CD4-positive, alpha-beta T cell treated with Interleukin-6 for 4 hours (primary cell): ENCODE measurements at regions not wholly inside any gene's neighbourhood (a gene's known extent, or its start where the extent isn't known, plus 50 kb on each side); places are given as distances from the start of the nearest gene placed in this dataset.
"Not testable (repeated sequence)": the region's sequence is repeated elsewhere in the genome, so short reads cannot be mapped to it uniquely, and the experiment has no call there.

ENCODE experiments used
- DNase-seq: peaks from one replicate; pipeline ENCODE4 v3.0.0-alpha.2; 2020; ENCODE audit warnings: mixed read lengths

DNA sequence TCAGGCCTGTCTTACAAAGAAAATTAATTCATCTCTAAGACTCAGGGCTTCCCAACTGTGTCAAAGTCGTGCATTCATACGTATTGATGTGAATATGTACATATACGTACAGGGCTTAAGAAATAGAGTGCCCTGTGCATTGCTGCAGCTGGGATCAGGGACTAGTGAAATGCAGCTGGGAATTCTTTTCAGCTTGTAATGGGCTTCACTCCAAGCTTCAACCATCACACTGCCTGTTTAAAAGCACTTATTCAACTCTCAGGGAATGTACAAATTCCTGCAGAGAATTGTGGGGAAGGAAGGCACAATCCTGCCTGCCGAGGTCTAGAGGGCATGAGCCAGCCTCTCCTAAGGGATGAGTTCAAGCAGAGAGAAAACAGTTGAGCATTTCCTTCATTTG, 59.6 kb upstream of the MAN2A1 start:
- DNase-seq = no peak

DNA sequence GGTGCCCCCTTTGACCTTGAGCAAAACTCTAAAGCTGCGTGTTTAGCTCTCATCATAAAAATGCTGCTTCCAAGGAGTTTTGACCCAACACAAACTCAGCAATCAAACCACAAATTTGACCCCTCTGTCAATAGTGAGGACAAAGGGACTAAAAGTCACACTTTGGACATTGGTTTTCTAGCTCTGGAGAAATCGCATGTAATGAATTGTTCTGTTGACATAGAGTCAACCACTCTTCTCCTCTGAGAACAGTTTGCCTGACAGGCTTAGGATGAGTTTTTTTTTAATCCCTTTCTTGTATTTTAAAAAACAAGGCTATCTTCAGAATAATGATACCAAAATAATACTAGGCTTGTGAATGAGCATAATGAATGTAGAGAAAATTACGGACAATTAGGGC, 61.1 kb upstream of the MAN2A1 start:
- DNase-seq = no peak

DNA sequence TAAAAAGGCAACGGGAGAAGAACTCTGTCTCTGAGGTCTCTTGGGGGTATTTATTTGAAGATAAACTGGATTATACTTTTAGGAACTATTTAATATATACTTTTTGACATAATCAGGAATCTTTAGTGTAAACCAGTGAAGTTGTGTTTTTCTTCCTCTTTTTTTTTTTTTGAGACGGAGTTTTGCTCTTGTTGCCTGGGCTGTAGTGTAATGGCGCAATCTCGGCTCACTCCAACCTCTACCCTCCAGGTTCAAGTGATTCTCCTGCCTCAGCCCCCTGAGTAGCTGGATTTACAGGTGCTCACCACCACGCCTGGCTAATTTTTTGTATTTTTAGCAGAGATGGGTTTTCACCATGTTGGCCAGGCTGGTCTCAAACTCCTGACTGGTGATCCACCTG, 68.5 kb upstream of the MAN2A1 start:
- not testable (repeated sequence) for DNase-seq

DNA sequence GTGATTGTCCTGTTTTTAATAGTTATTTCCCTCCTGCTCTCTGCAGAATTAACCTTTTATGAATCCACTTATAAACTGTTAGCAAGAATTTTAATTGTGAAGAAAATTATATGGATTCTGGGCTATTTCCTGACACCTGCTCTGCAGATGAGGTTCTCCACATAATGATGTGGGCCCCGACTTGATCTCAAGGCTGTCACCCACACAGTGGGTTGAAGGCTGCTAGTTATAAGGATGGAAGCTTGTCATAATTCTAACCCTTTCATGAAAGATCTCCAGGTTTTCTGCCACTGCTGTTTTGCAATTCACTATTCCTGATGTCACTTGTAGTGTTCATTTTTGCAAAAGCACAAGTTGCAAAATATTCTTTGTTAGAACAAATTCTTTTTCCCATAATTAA, 69.1 kb upstream of the MAN2A1 start:
- DNase-seq = no peak

DNA sequence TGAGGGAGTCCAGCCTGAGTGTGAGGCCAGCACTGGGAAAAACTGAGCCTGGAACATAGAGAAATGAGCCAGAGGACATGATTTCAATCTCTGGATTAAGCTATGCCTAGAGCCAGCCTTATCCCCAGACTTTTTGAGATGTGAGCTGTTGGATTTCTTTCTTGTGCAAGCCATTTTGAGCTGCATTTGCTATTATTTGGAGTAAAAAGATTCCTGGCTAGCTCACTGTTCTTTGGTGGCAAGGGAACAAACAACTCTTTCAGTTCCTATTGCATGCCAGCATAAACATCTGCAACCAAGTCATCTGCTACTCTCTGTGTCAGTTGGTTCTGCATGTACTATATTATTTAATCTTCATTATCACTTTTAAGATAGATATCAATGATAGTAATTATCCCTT, 70.1 kb upstream of the MAN2A1 start:
- DNase-seq = no peak

DNA sequence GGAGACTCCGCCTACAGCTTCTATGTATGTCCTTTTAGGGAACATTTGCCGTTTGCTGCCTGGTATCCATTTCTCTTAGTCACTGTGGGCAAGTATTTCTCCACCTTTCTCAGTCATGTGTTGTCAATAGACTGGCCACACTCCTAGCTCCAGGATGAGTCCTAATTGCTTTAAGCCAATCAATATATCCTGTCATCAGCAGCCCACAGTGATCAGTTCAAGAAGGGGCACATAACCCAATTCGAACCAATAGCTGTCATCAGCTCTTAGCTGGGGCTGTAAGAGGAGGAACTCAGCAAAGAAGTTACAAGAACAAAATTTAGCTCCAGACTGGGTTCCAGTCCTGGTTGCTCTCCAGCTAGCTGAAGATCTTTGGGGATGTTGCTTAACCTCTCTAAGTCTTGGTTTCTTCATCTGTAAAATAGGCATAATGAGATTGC, 70.7 kb upstream of the MAN2A1 start:
- DNase-seq = no peak

DNA sequence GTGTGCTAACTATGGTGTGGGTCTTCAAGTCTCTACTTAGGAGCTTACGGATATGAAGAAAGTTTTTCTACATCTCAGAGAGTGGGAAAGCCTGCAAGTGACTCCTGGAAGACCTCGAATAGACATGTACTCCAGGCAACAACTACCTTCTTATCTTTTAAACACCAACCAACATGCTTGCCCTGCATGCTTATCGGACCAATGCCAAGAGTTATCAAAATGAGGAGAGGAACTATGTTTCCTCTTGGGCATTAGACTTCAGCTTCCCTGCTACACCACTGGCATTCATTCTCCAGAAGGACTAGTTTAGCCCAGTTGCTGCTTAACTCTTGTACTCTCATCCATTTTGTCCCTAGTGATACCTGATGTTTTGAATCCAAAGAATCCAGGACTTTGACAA, 74.7 kb upstream of the MAN2A1 start:
- DNase-seq = no peak

DNA sequence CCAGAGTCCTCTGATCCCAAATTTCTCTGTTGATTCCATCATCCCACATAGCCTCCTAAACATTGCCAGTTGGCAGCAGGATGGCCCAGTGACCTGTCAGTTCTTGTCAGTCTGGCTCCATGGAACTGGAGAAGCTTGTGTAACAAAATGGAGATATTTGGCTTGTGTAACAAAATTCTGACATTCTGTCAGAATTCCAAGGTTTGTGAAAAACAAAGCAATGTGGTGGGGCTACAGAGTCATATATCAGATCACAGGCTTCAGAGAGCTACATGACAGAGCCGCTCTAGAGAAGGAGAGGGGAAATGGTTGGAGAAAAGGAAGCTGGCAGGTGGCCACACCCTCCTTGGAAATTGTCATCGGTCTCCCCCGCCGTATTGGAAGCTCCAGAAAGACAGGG, 75.4 kb upstream of the MAN2A1 start:
- DNase-seq = no peak

DNA sequence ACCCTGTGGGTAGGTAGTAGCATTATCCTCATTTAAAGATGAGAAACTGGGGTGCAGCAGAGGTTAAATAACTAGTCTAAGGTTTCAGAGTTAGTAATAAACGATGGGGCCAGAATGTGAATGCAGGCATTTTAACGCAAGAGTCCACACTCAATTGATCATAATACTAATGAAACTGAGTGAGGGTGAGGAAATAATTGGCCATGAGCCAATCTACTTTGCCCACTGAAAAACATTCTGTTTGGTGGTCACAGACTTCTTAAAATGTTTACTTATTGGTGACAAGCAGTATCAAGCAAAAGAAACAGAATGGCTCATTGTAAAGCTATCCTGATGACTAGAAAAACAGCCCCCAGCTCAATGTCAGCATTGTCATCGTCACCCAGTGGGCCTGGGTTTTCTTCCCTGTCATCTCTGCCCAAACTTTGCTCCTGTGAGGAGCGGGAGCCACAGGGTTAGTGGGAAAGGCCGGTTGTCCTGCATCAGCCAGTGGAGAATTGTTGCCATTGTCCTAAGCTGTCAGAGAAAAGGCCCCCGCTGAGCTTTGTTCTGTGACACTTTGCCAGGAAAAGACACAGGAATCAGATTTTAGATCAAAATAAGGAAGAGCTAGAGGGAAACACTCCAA, 77.3 kb upstream of the MAN2A1 start:
- DNase-seq = no peak

DNA sequence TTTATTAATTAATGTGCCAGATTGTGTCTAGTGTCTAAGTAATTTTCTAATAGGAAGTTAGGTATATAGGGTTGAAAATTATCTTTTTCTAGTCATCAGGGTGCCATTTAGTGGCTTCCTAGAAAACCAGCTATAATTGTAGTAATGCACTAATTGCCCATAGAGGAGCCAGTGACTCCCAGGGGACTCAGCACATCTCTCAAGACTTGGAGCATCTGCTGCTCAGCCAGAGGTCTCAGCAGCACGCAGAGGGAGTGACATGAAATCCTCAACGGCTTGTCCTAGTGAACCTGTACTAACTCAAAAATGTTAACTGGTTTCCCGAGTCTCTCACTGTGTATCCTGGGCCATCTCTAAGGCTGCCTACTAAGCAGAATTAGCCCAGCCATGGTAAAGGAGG, 78.2 kb upstream of the MAN2A1 start:
- DNase-seq = no peak

DNA sequence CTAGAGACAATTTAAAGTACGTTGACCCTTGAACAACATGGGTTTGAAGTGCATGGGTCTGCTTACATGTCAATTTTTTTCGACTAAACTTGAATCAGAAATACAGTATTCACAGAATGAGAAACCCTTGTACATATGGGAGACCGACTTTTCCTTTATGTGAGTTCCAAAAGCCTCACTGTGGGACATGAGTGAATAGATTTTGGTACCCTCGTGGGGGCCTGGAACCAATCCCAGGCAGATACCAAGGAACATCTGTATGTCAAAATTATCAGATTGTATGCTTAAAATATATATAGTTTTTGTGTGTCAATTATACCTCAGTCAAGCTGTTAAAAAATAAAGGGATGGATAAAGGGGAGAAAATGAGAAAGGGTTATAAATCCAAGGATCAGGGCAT, 78.7 kb upstream of the MAN2A1 start:
- DNase-seq = no peak

DNA sequence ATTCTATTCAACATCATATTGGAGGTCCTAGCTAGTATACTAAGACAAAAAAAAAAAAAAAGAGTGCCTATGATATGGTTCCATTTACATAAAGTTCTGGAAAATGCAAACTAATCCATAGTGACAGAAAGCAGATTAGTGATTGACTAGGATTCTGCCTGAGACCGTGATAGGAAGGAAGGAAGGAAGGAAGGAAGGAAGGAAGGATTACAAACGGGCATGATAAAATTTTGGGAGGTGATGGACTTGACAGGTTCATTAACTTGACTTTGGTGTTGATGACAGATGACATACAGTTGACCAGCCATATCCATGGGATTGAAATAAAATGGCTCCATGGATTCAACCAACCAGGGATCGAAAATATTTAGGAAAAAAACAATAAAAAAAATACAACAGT, 79.1 kb upstream of the MAN2A1 start:
- DNase-seq = no peak

DNA sequence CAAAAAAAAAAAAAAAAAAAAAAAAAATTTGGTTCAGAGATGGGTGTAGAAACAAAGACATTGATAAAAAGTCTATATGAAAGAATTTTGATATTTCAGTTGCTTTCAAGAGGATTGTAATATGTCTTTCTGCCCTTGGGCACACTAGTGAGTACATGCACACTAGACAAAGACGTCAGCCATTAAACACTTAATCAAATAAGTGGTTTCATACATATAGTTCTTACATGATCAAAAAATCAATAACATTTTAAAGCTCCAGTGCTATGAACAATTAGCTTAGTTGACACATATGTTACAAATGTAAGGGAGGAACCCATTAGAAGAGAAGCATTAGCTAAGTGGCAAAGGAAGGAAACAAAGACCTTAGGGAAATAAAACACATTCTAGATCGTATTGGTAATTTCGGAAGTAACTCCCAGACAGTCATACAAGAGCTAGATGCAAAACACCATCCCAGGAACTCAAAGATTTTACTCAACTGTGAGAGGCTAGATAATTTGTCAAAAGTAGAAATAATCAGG, 84.5 kb upstream of the MAN2A1 start:
- no peak for DNase-seq

DNA sequence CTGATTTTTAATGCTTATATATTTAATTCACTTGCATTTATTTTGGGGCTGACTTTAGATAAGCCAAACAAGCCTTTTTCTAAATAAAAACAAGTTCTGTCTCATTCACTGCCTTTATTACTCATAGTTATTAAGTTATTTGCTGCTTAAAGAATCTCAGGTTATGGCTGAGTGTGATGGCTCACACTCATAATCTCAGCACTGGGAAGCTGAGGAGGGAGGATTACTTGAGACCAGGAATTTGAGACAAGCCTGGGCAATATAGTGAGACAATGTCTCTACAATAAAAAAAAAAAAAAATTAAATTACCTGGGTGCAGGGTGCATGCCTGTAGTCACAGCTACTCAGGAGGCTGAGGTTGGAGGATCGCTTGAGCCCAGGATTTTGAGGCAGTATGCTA, 85.0 kb upstream of the MAN2A1 start:
- no peak for DNase-seq

DNA sequence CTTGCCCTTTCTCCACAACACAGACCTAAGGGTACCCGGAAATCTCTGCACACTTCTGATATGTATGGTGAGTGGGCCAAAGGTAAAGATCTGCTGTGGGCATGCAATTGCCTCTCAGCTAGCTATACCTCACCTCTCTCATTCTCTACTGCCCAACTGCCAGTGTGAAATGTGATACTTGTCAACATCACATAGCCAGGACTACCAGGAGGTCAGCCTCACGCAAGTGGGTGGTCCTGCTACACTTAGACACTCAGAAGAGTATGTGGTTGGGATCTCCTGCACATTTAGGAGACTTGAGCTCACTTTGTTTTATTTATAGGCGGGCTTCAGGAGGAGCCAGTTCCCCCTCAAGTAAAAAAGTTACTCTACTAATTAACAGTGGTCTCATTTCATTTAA, 88.0 kb upstream of the MAN2A1 start:
- DNase-seq = no peak

DNA sequence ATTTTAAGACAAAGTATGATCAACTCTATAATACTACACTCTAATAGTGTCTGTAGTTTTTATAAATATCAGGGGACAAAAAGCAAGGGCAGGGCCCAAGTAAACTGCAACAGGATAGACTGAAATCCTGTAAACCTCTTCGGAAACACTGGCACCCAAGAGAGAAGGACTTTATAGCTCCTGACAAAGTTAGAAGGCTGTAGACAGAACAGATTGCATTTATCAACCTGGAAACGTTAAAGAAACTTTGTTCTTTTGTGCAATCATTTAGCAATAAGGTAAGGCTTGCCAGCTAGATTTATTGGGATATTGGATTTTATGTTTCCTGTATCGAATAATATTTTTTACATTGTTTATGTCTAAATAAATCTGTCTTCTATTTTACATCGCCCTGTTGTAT, 91.8 kb upstream of the MAN2A1 start:
- DNase-seq = no peak

DNA sequence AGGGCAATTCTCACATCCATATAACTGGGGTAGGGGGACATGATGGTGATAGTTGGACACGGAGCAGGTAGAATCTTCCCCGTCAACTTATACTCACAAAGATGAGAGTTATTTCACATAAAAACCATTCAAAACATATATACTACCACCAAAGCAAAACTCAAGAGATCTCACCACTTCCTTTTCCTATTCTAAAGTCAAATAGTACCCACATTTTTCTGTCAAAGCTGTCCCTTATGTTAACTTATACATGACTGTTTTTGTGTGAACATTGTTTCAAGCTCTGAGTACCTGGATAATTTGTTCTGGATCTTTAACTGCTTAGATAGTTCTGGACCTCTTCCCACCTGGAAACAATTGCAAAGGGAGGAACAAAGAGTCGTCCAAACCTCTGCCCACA, 95.5 kb upstream of the MAN2A1 start:
- DNase-seq = no peak

DNA sequence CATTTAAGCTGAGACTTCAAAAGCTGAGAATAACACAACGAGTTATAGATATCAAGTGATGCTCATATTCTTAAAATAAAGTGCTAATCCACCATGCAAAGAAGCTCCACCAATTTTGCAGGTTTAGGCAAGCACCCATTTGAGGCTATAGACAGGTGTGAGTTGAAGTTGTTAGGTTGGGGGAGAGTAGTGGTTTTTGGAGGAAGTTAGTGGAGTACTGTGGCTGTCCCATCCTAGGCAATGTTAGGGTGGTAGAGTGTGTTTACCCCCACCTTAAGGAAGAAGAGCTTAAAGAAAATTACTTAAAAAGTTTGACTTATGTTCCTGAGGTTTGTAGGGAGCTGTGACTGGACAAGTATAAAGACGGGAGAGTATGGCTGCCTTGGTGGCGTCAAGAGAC, 98.9 kb upstream of the MAN2A1 start:
- DNase-seq = no peak

DNA sequence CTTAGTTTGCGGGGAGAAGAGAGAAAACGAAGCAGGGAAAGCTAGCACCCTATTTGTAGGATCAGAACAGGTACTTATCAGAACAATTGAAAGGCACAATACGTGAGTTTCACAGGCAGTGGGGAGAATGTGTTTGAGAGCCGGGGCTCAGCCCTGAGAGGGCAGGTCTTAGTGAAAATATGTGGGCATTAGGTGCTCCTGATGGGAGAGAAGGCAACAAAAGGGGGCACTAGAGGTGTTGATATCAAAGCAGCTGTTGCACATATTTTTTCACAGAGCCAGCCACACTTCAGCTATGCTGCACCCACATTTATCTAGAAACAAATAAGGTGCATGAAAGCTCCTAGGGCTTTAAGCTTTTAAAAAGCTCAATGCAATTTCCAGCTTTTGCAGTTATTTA, 99.7 kb upstream of the MAN2A1 start:
- DNase-seq = peak; percentile 12

DNA sequence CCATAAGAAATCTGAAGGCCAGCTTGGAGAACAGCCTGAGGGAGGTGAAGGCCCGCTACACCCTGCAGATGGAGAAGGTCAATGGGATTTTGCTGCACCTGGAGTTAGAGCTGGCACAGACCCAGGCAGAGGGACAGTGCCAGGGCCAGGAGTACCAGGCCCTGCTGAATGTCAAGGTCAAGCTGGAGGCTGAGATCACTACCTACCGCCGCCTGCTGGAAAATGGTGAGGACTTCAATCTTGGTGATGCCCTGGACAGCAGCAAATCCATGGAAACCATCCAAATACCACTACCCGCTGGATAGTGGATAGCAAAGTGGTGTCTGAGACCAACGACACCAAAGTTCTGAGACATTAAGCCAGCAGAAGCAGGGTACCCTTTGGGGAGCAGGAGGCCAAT, 100.5 kb upstream of the MAN2A1 start:
- no peak for DNase-seq

DNA sequence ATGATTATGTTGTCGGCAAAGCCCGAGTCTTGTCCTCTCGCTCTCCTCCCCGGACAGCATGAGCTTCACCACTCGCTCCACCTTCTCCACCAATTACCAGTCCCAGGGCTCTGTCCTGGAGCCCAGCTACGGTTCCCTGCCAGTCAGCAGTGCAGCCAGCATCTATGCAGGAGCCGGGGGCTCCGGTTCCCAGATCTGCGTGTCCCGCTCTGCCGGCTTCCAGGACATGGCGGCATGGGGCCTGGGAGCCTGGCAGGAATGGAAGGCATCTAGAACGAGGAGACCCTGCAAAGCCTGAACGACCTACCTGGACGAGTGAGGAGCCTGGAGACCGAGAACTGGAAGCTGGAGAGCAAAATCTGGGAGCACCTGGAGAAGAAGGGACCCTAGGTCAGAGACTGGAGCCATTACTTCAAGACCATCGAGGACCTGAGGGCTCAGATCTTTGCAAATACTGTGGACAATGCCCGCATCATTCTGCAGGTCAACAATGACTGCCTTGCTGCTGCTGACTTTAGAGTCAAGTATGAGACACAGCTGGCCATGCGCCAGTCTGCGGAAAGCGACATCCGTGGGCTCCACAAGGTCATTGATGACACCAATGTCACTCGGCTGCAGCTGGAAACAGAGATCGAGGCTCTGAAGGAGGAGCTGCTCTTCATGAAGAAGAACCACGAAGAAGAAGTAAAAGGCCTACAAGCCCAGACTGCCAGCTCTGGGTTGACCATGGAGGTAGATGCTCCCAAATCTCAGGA, 101.3 kb upstream of the MAN2A1 start:
- no peak for DNase-seq

DNA sequence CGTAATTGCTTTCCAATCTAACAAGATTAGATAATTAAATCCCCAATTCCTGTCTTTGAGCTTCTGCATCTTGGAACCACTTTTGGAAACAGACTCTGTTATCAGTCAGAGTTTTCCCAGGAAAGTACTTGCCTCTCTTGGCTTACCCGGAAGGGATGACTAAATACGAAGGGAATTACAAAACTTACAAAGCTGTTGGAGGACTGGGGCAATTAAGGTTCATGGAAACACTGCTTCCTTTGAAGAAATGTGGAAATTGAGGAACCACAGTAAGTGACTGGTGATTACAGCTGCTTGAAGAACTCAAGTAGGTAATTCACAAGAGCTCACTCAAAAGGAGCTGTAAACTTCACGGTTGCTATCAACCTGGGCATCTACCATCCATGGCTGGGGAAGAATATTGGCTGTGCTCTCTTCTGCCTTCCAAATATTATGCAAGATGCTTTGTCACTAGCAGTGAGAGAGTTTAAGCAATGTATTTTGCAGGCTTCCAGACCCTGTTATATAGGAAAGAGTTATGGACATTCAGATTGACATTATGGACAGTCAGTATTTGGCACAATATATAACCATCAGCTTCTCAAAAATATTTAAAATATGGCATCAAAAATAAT, 104.6 kb upstream of the MAN2A1 start:
- DNase-seq = no peak

DNA sequence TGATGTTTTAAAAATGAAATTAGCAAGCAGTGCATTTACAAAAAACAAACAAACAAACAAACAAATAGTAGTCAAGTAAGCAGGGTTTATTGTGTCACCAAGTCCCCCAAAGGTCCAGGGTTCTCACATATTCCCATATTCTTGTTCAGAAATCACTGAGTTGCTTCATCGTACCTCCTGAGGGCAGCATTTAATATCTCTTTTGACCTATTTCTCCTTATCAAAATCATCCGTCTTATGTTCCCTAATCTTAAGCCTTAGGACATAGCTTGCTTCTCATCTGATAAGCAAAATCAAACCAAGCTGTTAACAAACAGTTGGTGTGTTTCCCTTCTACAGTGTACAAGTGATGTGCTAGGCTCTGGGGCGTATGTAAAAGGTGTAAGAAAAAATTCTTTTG, 109.5 kb upstream of the MAN2A1 start:
- no peak for DNase-seq

DNA sequence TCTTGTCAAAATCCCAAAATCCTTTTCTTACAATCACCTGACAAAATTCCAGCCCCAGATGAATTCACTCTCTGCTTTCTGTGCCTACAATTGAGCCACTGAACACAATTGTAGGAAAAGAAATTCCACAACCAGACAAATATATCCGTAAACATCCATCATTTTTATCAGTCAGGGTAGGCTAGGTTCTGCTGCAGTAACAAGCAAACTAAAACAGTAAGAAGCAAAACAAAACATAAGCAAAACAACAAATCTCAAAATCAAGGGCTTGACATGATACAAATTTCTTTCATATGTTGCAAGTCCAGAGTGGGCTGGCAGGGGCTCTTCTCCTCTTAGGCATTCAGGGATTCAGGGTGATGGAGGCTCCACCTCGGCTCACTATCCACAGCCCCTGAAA, 114.2 kb upstream of the MAN2A1 start:
- DNase-seq = no peak
